GM13976 (cell line): ENCODE measurements at regions not wholly inside any gene's neighbourhood (a gene's known extent, or its start where the extent isn't known, plus 50 kb on each side); places are given as distances from the start of the nearest gene placed in this dataset.

Experiments
- DNase-seq: peaks from one replicate; pipeline ENCODE4 v3.0.0; 2012; ENCODE audit warnings: low spot score
- CTCF ChIP-seq: IDR thresholded peaks from 2 replicates; pipeline ENCODE4 v1.5.1; 2012; ENCODE audit warnings: borderline replicate concordance, mild to moderate bottlenecking; ENCODE audit not compliant: insufficient read depth; ENCODE audit errors: extremely low read depth, missing control alignments, control extremely low read depth
- in situ Hi-C: fragments of 300-500 bp; cut with MboI; formaldehyde crosslinking; loops from one replicate; pipeline ENCODE4 v1.12.0; 2022; ENCODE audit warnings: low sequenced_read_pairs, mixed read lengths, inconsistent platforms; ENCODE audit not compliant: unreplicated experiment

- in situ Hi-C loops, result no loop called here
- DNase-seq, result no peak
- TF ChIP-seq CTCF, result no peak
Measured at GRCh38 chr4:180578175-180578574, 1665.0 kb upstream of the TENM3 start.

GRCh38 chr4:180581061-180581460, 1662.1 kb upstream of the TENM3 start:
- TF ChIP-seq CTCF, result no peak
- in situ Hi-C loops, result no loop called here
- DNase-seq, result no peak

- DNase-seq, result no peak
- no peak for TF ChIP-seq CTCF
- in situ Hi-C loops, result no loop called here
Measured at GRCh38 chr4:180587379-180587778, 1655.8 kb upstream of the TENM3 start.

- no peak for TF ChIP-seq CTCF
- no peak for DNase-seq
- in situ Hi-C loops, result no loop called here
Measured at GRCh38 chr4:180589575-180589974, 1653.6 kb upstream of the TENM3 start.

GRCh38 chr4:180596888-180597483, 1646.2 kb upstream of the TENM3 start:
- TF ChIP-seq CTCF, result no peak
- in situ Hi-C loops, result no loop called here
- no peak for DNase-seq

GRCh38 chr4:180598281-180598680, 1644.9 kb upstream of the TENM3 start:
- no peak for DNase-seq
- in situ Hi-C loops, result no loop called here
- no peak for TF ChIP-seq CTCF
